ENCODE measurements at regions not wholly inside any gene's neighbourhood (a gene's known extent, or its start where the extent isn't known, plus 50 kb on each side); places are given as distances from the start of the nearest gene placed in this dataset.
"Not testable (repeated sequence)": the region's sequence is repeated elsewhere in the genome, so short reads cannot be mapped to it uniquely, and the experiment has no call there.

DNA sequence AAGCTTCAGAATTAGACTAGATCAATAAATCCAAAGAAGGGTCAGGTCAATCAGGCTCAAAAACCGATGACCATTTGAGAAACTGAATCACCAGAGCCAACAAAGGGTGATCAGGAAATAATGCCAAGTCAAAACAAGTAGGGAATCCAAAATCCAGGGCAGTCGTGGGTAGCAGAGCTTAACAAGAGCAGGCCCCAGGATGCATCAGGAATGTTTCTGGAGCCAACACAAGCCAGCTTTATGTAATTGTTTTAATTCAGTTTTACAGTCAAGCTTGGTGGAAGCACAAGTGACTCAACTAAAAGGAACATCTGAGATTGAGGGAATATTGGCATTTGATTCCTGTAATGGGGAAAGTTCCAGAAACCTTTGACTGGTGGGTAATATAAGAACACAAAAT, 237.9 kb upstream of the EDA2R start:
- Mint-ChIP-seq H3K9me3 (peaks cover 2% of the 10 kb centered on the region), H3K4me1 (no peaks in the 10 kb centered on the region), H3K27me3 (no peaks in the 10 kb centered on the region), H3K4me3 (no peak overlapping the region), H3K36me3 (ENCODE audit: low read depth) (no peaks in the 10 kb centered on the region), H3K27ac (no peak overlapping the region)
- ChIA-PET CTCF (no interaction called here), POLR2A (no interaction called here)
- no peak for DNase-seq

DNA sequence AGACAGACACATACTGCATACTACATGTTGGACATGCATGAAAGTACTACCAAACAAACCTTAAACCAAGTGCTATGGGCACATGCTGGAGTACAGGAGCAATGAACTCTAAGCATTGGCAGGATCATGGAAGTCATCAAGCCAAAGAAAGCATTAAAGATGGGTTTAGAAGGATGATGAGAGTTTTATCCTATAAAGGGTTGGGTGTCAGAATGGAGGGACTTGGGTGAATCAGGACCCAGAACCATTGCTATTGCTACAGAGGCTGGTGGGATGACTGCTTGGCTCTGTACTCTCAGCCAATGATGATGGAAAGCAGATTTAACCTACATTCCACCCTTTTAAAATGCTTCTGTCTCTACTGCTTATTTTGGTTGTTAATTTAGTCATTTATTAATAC, 233.9 kb upstream of the EDA2R start:
- Mint-ChIP-seq H3K4me3 (no peak overlapping the region), H3K27ac (no peak overlapping the region), H3K4me1 (no peaks in the 10 kb centered on the region), H3K27me3 (no peaks in the 10 kb centered on the region), H3K36me3 (ENCODE audit: low read depth) (no peaks in the 10 kb centered on the region), H3K9me3 (no peaks in the 10 kb centered on the region)
- CTCF ChIA-PET, result no interaction called here
- DNase-seq, result no peak
- POLR2A ChIA-PET, result no interaction called here

DNA sequence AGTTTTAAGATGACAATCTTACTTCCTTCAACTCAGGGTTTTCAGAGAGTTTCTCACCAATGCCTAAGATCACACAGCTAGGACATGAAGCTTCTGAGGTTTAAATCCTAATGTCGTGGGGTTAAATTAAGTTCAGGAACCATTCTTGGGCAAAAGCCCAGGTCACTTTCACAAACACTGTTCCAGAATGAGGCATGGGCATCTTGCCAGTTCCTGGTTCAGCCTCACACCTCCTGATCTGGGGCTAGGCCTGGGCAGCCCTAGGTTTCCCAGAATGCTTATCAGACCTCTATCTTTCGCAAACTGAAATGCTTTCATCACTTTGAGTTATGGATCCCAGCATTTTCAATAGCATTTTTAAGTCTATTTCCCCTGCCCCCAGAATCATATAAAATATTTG, 224.8 kb upstream of the EDA2R start:
- H3K27ac Mint-ChIP-seq, result no peak overlapping the region
- H3K4me3 Mint-ChIP-seq, result no peak overlapping the region
- no peaks in the 10 kb centered on the region for H3K27me3 Mint-ChIP-seq
- H3K36me3 Mint-ChIP-seq (ENCODE audit: low read depth), result no peaks in the 10 kb centered on the region
- CTCF ChIA-PET, result no interaction called here
- H3K4me1 Mint-ChIP-seq, result no peaks in the 10 kb centered on the region
- H3K9me3 Mint-ChIP-seq, result peaks cover 6% of the 10 kb centered on the region
- POLR2A ChIA-PET, result no interaction called here
- DNase-seq, result no peak

DNA sequence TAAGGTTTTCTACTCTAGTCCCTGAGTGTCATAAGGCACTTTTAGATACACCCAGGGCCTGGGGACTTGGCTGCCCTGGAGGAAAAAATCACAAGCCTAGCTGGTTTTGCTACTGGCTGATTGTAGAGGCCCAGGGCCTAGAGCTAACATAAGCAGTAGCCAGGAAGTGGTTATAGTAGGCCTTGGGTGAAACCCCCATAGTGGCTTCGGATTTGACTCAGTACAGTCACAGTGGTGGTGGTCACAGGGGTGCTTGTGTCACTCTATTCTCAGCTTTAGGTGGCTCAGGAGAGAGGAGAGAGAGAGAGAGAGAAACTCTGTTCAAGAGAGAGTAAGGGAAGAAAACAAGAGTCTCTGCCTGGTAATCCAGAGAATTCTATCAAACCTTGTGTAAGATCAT, 194.5 kb upstream of the EDA2R start:
- DNase-seq, result peak; percentile 14
- Mint-ChIP-seq H3K4me1 (no peaks in the 10 kb centered on the region), H3K27me3 (no peaks in the 10 kb centered on the region), H3K9me3 (no peaks in the 10 kb centered on the region), H3K36me3 (ENCODE audit: low read depth) (no peaks in the 10 kb centered on the region), H3K27ac (no peak overlapping the region), H3K4me3 (no peak overlapping the region)
- POLR2A ChIA-PET, result no interaction called here
- CTCF ChIA-PET, result no interaction called here

DNA sequence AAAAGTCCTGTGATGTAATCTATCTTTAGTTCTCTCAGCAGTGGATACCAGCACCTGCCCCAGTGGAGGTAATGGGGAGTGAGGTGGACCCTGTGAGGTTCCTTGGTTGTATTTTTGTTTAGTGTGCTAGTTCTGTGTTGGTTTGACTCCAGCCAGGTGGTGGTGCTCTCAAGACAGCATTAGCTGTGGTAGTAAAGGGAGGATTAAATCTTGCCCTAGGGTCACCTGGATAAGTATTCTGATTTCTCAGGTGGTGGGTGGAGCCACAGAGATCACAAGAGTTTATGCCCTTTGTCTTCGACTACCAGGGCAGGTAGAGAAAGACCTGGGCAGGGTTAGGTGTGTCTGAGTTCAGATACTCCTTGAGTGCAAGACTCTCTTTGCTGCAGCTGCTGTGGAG, 176.3 kb upstream of the EDA2R start:
- Mint-ChIP-seq H3K27ac (no peak overlapping the region), H3K4me1 (no peaks in the 10 kb centered on the region), H3K9me3 (peaks cover 2% of the 10 kb centered on the region), H3K36me3 (ENCODE audit: low read depth) (no peaks in the 10 kb centered on the region), H3K4me3 (no peak overlapping the region), H3K27me3 (no peaks in the 10 kb centered on the region)
- DNase-seq, result no peak
- ChIA-PET POLR2A (no interaction called here), CTCF (no interaction called here)

DNA sequence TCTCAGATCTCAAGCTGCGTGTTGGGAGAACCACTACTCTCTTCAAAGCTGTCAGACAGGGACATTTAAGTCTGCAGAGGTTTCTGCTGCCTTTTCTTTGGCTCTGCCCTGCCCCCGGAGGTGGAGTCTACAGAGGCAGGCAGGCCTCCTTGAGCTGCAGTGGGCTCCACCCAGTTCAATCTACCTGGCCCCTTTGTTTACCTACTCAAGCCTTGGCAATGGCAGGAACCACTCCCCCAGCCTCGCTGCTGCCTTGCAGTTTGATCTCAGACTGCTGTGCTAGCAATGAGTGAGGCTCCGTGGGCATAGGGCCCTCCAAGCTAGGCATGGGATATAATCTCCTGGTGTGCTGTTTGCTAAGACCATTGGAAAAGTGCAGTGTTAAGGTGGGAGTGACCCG, 155.6 kb upstream of the EDA2R start:
- H3K9me3 Mint-ChIP-seq, DNase-seq, CTCF ChIA-PET: not testable (repeated sequence)

DNA sequence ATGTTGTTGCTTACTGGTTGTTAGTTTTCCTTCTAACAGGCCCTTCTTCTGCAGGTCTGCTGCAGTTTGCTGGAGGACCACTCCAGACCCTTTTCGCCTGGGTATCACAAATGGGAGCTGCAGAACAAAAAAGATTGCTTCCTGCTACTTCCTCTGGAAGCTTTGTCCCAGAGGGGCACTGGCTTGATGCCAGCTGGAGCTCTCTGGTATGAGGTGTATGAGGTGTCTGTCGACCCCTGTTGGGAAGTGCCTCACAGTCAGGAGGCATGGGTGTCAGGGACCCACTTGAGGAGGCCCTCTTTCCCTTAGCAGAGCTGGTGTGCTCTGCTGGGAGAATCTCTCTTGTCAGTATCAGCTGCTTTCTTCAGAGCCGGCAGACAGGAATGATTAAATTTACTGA, 127.4 kb upstream of the EDA2R start:
- no peak overlapping the region for H3K27ac Mint-ChIP-seq
- no peaks in the 10 kb centered on the region for H3K9me3 Mint-ChIP-seq
- no peaks in the 10 kb centered on the region for H3K4me1 Mint-ChIP-seq
- H3K27me3 Mint-ChIP-seq, result no peaks in the 10 kb centered on the region
- ChIA-PET CTCF (no interaction called here), POLR2A (no interaction called here)
- H3K36me3 Mint-ChIP-seq (ENCODE audit: low read depth), result no peaks in the 10 kb centered on the region
- no peak for DNase-seq
- H3K4me3 Mint-ChIP-seq, result no peak overlapping the region

More for the DNA sequence above, 155.6 kb upstream of the EDA2R start:
- H3K4me1 Mint-ChIP-seq; H3K27ac Mint-ChIP-seq; POLR2A ChIA-PET; H3K27me3 Mint-ChIP-seq; H3K4me3 Mint-ChIP-seq; H3K36me3 Mint-ChIP-seq (ENCODE audit: low read depth): not testable (repeated sequence)

DNA sequence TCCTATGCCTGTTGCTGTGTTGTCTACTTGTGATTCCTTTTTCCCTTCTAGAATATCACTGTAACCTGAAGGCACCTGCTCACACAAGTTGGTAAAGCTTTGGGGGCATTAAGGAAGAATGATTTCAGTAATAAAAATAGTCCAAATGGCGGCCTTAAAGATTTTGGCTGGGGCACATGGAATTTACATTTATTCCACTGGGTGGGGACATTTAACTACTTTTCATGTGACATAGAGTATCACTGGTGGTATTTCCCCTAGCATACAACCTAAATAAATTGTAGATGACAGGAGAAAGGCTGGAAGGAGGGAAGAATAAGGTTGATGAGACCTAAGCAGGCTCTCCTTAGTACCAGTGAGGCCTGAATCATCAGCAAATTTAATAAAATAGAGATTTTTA, 121.8 kb upstream of the EDA2R start:
- Mint-ChIP-seq H3K27ac (no peak overlapping the region), H3K4me3 (no peak overlapping the region), H3K36me3 (ENCODE audit: low read depth) (no peaks in the 10 kb centered on the region), H3K9me3 (no peaks in the 10 kb centered on the region), H3K27me3 (no peaks in the 10 kb centered on the region), H3K4me1 (no peaks in the 10 kb centered on the region)
- ChIA-PET CTCF (no interaction called here), POLR2A (no interaction called here)
- no peak for DNase-seq

DNA sequence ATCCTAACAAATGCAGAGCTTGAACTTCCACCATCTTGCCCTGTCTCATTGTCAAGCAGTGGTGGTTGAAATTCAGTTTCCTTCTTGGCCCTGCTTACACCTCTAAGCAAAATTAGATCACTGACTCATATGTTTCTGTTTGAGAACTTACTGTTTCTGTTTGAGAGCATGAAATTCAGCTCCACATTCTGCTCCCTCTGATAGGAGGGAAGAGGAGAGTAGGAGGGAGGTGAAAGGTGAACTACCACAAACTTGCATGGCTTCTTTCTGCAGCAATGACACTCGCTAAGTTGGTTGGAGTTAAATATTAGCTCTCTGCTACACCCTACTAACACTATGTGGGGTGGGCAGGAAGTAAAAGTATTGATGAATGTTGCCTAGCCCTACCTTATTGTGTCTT, 117.8 kb upstream of the EDA2R start:
- Mint-ChIP-seq H3K27ac (no peak overlapping the region), H3K4me1 (no peaks in the 10 kb centered on the region), H3K36me3 (ENCODE audit: low read depth) (no peaks in the 10 kb centered on the region), H3K9me3 (no peaks in the 10 kb centered on the region), H3K4me3 (no peak overlapping the region), H3K27me3 (no peaks in the 10 kb centered on the region)
- POLR2A ChIA-PET, result no interaction called here
- DNase-seq, result no peak
- CTCF ChIA-PET, result no interaction called here

DNA sequence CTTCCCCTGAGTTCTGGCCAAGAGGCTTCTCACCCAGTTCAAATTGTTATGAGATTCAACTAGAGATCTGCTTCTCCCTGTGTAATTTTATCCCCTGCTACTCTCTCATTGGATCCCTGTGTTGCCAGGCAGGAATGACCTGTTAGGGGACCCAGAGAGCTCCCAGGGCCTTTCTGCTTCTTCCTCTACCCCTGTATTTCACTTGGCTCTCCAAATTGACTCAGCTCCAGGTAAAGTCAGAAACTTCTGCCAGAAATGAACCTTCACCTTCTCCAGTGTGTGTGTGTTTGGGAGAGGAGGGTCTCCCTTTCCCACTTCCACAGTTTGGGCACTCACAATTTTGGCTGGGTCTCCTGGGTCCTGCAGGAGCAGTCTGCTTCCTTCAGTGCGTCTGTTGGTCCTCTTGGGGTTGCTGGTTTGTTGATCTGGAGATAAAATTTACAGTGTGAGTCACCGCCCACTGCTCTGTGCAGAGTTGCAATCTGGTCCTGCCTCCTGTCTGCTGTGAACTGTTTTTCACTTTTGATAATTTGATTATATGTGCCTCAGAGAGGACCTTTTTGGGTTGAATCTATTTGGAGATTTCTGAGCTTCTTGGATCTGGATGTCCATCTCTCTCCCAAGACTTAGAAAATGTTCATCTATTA, 112.4 kb upstream of the EDA2R start:
- Mint-ChIP-seq H3K36me3 (ENCODE audit: low read depth) (no peaks in the 10 kb centered on the region), H3K4me3 (no peak overlapping the region), H3K4me1 (no peaks in the 10 kb centered on the region), H3K27ac (no peak overlapping the region), H3K27me3 (no peaks in the 10 kb centered on the region), H3K9me3 (no peaks in the 10 kb centered on the region)
- CTCF ChIA-PET, result no interaction called here
- no peak for DNase-seq
- POLR2A ChIA-PET, result no interaction called here

DNA sequence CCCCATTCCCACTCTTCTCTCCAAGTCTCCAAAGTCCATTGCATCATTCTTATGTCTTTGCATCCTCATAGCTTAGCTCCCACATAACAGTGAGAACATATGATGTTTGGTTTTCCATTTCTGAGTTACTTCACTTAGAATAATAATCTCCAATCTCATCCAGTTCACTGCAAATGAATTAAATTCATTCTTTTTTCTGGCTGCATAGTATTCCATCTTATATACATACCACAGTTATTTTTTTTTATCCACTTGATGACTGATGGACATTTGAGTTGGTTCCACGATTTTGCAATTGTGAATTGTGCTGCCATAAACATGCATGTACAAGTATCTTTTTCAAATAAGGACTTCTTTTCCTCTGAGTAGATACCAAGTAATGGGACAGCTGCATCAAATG, 105.6 kb upstream of the EDA2R start:
- H3K9me3 Mint-ChIP-seq; H3K36me3 Mint-ChIP-seq (ENCODE audit: low read depth); CTCF ChIA-PET: not testable (repeated sequence)

DNA sequence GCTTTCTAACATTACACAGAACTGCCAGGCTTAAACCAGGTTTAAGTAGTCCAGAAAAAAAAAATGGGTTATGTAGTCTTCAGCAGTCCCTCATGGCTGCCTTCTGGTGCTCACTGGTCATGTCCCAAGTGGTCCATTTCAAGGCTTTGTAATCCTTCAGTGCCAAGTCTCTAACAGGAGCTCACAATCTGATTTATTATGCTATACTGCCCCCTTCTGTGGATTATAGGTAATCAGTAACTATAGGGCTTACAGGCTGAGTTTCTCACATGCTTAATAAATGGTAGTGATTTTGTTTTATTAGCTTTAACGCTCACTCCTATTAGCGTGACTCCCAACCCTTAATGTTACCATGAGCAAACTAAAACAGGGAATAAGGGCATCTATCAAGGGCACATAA, 92.5 kb upstream of the EDA2R start:
- Mint-ChIP-seq H3K36me3 (ENCODE audit: low read depth) (no peaks in the 10 kb centered on the region), H3K4me3 (no peak overlapping the region), H3K4me1 (peaks cover 2% of the 10 kb centered on the region), H3K9me3 (no peaks in the 10 kb centered on the region), H3K27me3 (no peaks in the 10 kb centered on the region), H3K27ac (no peak overlapping the region)
- DNase-seq, result no peak
- CTCF ChIA-PET, result interaction anchor here (0.7 to 1.8 kb wide), 3 partner anchors 96 to 1150 kb away, joined by 3 to 7 read pairs (median 4); no protein-coding TSS in a partner anchor
- POLR2A ChIA-PET, result interaction anchor here (0.7 kb wide), 1 partner anchor 1449 kb away, joined by 3 read pairs; no protein-coding TSS in a partner anchor

More for the DNA sequence above, 105.6 kb upstream of the EDA2R start:
- DNase-seq, H3K27me3 Mint-ChIP-seq, H3K27ac Mint-ChIP-seq, H3K4me1 Mint-ChIP-seq, POLR2A ChIA-PET, H3K4me3 Mint-ChIP-seq: not testable (repeated sequence)

DNA sequence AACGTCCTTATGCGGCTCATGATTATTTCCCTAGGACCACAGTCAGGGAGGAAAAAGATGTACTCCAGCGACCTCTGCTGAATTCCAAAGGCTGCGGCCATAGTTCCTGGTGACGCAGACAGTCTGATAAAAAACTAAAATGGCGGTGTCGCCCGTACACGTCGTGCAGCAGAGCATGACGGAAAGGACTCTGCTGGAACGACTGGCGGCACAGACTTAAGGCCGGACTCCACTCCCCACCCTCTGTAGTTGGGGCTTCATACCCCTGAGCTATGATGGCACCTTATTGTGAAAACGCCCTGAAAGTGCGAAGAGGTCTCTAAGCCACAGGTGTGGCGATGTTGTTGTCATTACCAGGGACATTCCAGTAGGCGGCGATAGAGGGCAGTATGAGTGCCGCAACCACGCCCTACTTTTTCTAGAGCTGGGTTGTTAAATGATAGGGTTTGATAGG, 90.0 kb upstream of the EDA2R start:
- ChIA-PET CTCF (interaction anchor here (0.7 to 2.3 kb wide), 13 partner anchors 11 to 1200 kb away, joined by 3 to 5 read pairs (median 3); no protein-coding TSS in a partner anchor), POLR2A (no interaction called here)
- no peaks in the 10 kb centered on the region for H3K9me3 Mint-ChIP-seq

DNA sequence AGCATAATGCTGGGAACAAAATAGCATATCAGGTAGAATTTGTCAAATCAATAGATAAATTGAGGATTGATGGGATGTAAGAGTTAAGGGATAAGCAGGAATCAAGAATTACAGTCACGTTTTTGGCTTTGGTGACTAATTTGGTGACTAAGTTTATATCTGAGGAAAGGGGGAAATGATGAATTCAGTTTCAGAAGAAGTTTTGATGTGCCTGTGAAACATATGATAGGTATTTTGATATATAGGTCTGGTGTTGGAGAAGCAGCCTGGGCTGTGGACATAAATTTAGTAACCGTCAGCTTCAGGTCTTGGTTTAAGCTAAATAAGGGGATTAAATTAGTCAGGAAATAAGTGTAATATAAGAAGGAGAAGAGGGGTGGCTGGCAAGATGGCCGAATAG, 79.0 kb upstream of the EDA2R start:
- POLR2A ChIA-PET, result no interaction called here
- Mint-ChIP-seq H3K27me3 (no peaks in the 10 kb centered on the region), H3K9me3 (no peaks in the 10 kb centered on the region), H3K4me1 (no peaks in the 10 kb centered on the region), H3K4me3 (no peak overlapping the region), H3K36me3 (ENCODE audit: low read depth) (no peaks in the 10 kb centered on the region), H3K27ac (no peak overlapping the region)
- CTCF ChIA-PET, result interaction anchor here (1.4 kb wide), 1 partner anchor 10 kb away, joined by 5 read pairs; no protein-coding TSS in a partner anchor
- no peak for DNase-seq

More for the DNA sequence above, 90.0 kb upstream of the EDA2R start:
- Mint-ChIP-seq H3K36me3 (ENCODE audit: low read depth) (no peaks in the 10 kb centered on the region), H3K27me3 (no peaks in the 10 kb centered on the region), H3K27ac (peak overlapping the region; percentile 87), H3K4me3 (peak overlapping the region; percentile 86), H3K4me1 (peaks cover 2% of the 10 kb centered on the region)
- DNase-seq, result peak; percentile 55
